ENCODE measurements at regions not wholly inside any gene's neighbourhood (a gene's known extent, or its start where the extent isn't known, plus 50 kb on each side); places are given as distances from the start of the nearest gene placed in this dataset.

GRCh38 chr10:52651293-52651692 lies 121.3 kb downstream of the MBL2 start:
- no peak for TF ChIP-seq GATA3 (IDR thresholded peaks at IDR 0.05; ENCODE audit: low read depth, low read length)
- no peak for TF ChIP-seq GATA2 (IDR thresholded peaks at IDR 0.05; ENCODE audit: low read depth, low read length)
